PC-3 (cell line): ENCODE measurements at regions not wholly inside any gene's neighbourhood (a gene's known extent, or its start where the extent isn't known, plus 50 kb on each side); places are given as distances from the start of the nearest gene placed in this dataset.

Experiments
- ATAC-seq: fragments of 200-7000 bp; cut with Tn5 transposase; 2 replicates; pipeline ENCODE4 v1.9.1; 2020; ENCODE audit warnings: mild to moderate bottlenecking, moderate library complexity
- BruUV-seq: library from RNA; stranded (reverse); fragments of 400-500 nt; replicated peaks from 2 replicates; lab custom pipeline; 2021; lab: Mats Ljungman, UMichigan
- CTCF ChIA-PET: fragments of 300-600 bp; sonication (Branson Sonifier 250); formaldehyde crosslinking; loops from one replicate; lab custom pipeline; 2022; ENCODE audit warnings: antibody characterized with exemption; lab: Charles Lee
- POLR2A ChIA-PET: fragments of 300-600 bp; sonication (Branson Sonifier 250); formaldehyde crosslinking; loops from one replicate; lab custom pipeline; 2022; ENCODE audit warnings: antibody characterized with exemption; ENCODE audit not compliant: unreplicated experiment; lab: Charles Lee
- DNase-seq: peaks from one replicate; pipeline ENCODE4 v3.0.0-alpha.2; 2015
- H2AFZ ChIP-seq: fragments of 300-600 bp; sonication (generic); 2 replicates; pipeline ENCODE4 v1.6.0; 2016; ENCODE audit warnings: antibody characterized with exemption, low read length
- H3F3A ChIP-seq: fragments of 300-600 bp; sonication (generic); one replicate; pipeline ENCODE4 v1.6.0; 2017; ENCODE audit warnings: antibody characterized with exemption, low read length, control low read depth, mild to moderate bottlenecking; ENCODE audit not compliant: unreplicated experiment
- H3K27ac ChIP-seq: fragments of 300-600 bp; sonication (generic); 2 replicates; pipeline ENCODE4 v1.5.1; 2016; ENCODE audit warnings: mild to moderate bottlenecking, low read length
- H3K27me3 ChIP-seq: fragments of 300-600 bp; sonication (generic); 2 replicates; pipeline ENCODE4 v1.6.1; 2016; ENCODE audit warnings: low read length, mixed read lengths
- H3K36me3 ChIP-seq: fragments of 300-600 bp; sonication (generic); 2 replicates; pipeline ENCODE4 v1.6.1; 2016; ENCODE audit warnings: low read depth, mixed run types, low read length, mixed read lengths
- H3K4me1 ChIP-seq: fragments of 300-600 bp; sonication (generic); 2 replicates; pipeline ENCODE4 v1.5.1; 2016; ENCODE audit warnings: low read length; ENCODE audit not compliant: insufficient read depth
- H3K4me2 ChIP-seq: fragments of 300-600 bp; sonication (generic); 2 replicates; pipeline ENCODE4 v1.6.0; 2016; ENCODE audit warnings: low read length
- H3K4me3 ChIP-seq: fragments of 300-600 bp; sonication (generic); 2 replicates; pipeline ENCODE4 v1.5.1; 2016; ENCODE audit warnings: mild to moderate bottlenecking, low read length, mixed read lengths
- H3K79me2 ChIP-seq: fragments of 300-600 bp; sonication (generic); 2 replicates; pipeline ENCODE4 v1.6.1; 2017; ENCODE audit warnings: low read length, mixed read lengths
- H3K9ac ChIP-seq: fragments of 300-600 bp; sonication (generic); 2 replicates; pipeline ENCODE4 v1.6.0; 2016; ENCODE audit warnings: mild to moderate bottlenecking, low read length
- H3K9me2 ChIP-seq: fragments of 300-600 bp; sonication (generic); replicated peaks from 2 replicates; pipeline ENCODE4 v1.6.1; 2016; ENCODE audit warnings: mixed run types, low read length, mixed read lengths
- H3K9me3 ChIP-seq: fragments of 300-600 bp; sonication (generic); 2 replicates; pipeline ENCODE4 v1.6.1; 2016; ENCODE audit warnings: low read length, mixed read lengths
- H4K20me1 ChIP-seq: fragments of 300-600 bp; sonication (generic); 2 replicates; pipeline ENCODE4 v1.6.1; 2016; ENCODE audit warnings: low read length, mixed read lengths
- EZH2 ChIP-seq: fragments of 300-600 bp; sonication (generic); IDR thresholded peaks from one replicate; pipeline ENCODE4 v1.6.1; 2017; ENCODE audit warnings: antibody characterized with exemption, mild to moderate bottlenecking, low read length; ENCODE audit not compliant: unreplicated experiment
- EZH2phosphoT487 ChIP-seq: fragments of 300-600 bp; sonication (generic); IDR thresholded peaks from 2 replicates; pipeline ENCODE4 v1.6.1; 2018; ENCODE audit warnings: mild to moderate bottlenecking, antibody characterized with exemption, low read length, borderline replicate concordance
- intact Hi-C: fragments of 100-400 bp; cut with micrococcal nuclease; formaldehyde crosslinking; loops from 2 replicates; pipeline ENCODE4 v1.9.0; 2023
- TF ChIP-seq, protein P1 (sequence below): fragments of 300-600 bp; sonication (generic); conservative IDR thresholded peaks from 2 replicates; pipeline ENCODE4 v1.5.1; 2017; ENCODE audit warnings: antibody characterized with exemption, low read depth, mild to moderate bottlenecking, low read length

DNA sequence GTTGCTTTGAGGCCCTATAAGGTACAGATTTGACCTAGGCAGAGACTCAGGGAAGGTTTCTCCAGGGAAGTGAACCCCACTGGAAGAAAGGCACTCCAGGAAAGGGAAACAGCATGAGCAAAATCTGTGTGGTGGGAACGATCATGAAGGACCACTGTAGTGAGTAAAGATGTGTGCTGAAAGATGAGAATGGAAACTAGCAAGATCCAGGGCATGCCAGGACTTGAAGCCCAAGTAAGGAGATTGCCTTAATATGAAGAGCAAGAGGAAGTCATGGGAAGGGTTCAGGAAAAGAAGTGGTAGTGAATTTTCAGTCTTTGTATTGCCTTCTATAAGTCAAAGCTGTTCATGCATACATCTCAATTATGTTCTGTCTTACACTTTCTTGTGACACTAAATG, 55.2 kb upstream of the SLIT3 start:
- H3K4me2 ChIP-seq: no peak overlapping the region
- H2AFZ ChIP-seq: no peak overlapping the region
- H3K27me3 ChIP-seq: no peaks in the 10 kb centered on the region
- ATAC-seq (no peak), DNase-seq (no peak)
- no peak overlapping the region for H3K4me3 ChIP-seq
- H3F3A ChIP-seq: peaks cover 4% of the 10 kb centered on the region
- H3K79me2 ChIP-seq: no peaks in the 10 kb centered on the region
- no peaks in the 10 kb centered on the region for H3K9me2 ChIP-seq
- CTCF ChIA-PET: no interaction called here
- H3K36me3 ChIP-seq: no peaks in the 10 kb centered on the region
- H4K20me1 ChIP-seq: no peaks in the 10 kb centered on the region
- H3K9ac ChIP-seq: no peak overlapping the region
- peaks cover 38% of the 10 kb centered on the region for H3K4me1 ChIP-seq
- no TSS peak for BruUV-seq
- no peak for TF ChIP-seq EZH2
- TF ChIP-seq, protein P1, sequence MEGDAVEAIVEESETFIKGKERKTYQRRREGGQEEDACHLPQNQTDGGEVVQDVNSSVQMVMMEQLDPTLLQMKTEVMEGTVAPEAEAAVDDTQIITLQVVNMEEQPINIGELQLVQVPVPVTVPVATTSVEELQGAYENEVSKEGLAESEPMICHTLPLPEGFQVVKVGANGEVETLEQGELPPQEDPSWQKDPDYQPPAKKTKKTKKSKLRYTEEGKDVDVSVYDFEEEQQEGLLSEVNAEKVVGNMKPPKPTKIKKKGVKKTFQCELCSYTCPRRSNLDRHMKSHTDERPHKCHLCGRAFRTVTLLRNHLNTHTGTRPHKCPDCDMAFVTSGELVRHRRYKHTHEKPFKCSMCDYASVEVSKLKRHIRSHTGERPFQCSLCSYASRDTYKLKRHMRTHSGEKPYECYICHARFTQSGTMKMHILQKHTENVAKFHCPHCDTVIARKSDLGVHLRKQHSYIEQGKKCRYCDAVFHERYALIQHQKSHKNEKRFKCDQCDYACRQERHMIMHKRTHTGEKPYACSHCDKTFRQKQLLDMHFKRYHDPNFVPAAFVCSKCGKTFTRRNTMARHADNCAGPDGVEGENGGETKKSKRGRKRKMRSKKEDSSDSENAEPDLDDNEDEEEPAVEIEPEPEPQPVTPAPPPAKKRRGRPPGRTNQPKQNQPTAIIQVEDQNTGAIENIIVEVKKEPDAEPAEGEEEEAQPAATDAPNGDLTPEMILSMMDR: no peak
- TF ChIP-seq EZH2phosphoT487: no peak
- no peaks in the 10 kb centered on the region for H3K9me3 ChIP-seq
- intact Hi-C loops: no loop called here
- POLR2A ChIA-PET: no interaction called here
- H3K27ac ChIP-seq: no peak overlapping the region

DNA sequence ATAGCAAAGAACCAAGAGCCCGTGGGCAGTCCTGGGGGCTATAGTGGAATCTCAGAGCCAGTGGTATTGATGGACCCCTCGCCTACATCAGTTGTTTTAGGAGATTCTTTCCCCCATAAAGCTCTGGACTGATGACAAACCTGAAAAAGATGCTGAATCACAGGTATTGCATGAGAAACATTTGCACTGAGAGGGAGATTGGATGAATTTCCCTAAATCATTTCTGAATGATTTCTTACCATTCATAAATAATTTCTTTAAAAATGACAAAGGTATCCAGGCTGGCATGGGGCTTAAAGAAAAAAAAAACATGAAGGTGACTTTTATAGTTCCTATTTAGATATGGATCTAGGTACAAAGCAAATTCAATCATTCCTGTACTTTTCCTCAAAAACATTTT, 54.0 kb upstream of the SLIT3 start:
- no TSS peak for BruUV-seq
- Histone ChIP-seq H3K79me2 (no peaks in the 10 kb centered on the region), H3K36me3 (no peaks in the 10 kb centered on the region), H3F3A (peaks cover 9% of the 10 kb centered on the region), H3K27ac (peak overlapping the region; percentile 96), H3K4me3 (peak overlapping the region; percentile 38; the same call in 1 of the 2 replicates), H3K9me2 (no peaks in the 10 kb centered on the region), H3K4me2 (peak overlapping the region; percentile 77), H2AFZ (peak overlapping the region; percentile 1; the same call in 1 of the 2 replicates), H4K20me1 (no peaks in the 10 kb centered on the region), H3K4me1 (peaks cover 49% of the 10 kb centered on the region), H3K9me3 (no peaks in the 10 kb centered on the region), H3K9ac (peak overlapping the region; percentile 73), H3K27me3 (no peaks in the 10 kb centered on the region)
- TF ChIP-seq EZH2: no peak
- TF ChIP-seq EZH2phosphoT487: no peak
- TF ChIP-seq, protein P1: no peak
- intact Hi-C loops: no loop called here
- ATAC-seq: no peak
- ChIA-PET CTCF (no interaction called here), POLR2A (no interaction called here)
- DNase-seq: peak; percentile 72

DNA sequence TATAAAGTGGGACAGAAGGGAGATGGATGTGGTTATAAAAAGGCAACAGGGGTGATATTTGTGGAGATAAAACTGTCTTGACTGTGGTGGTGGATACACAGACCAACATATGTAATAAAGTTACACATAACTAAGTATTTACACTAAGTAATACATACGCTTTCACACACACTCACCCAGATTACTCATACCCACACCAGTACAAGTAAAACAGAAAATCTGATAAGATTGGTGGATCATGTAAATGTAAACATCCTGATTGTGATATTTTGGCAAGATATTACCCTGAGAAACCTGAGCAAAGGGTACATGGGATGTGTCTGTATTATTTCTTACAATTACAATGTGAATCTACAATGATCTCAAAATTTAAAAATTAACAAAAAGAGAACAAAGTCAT, 53.3 kb upstream of the SLIT3 start:
- Histone ChIP-seq H3K36me3 (no peaks in the 10 kb centered on the region), H3K4me1 (peaks cover 54% of the 10 kb centered on the region), H2AFZ (0 out of 2 replicates have a peak overlapping the region, but pooled peaks have one; percentile 1), H3K27me3 (no peaks in the 10 kb centered on the region), H3K4me3 (peak overlapping the region; percentile 38), H3K79me2 (no peaks in the 10 kb centered on the region), H3K9me3 (no peaks in the 10 kb centered on the region), H3K27ac (peak overlapping the region; percentile 96), H3K9me2 (no peaks in the 10 kb centered on the region), H3K9ac (peak overlapping the region; percentile 73), H3F3A (peaks cover 9% of the 10 kb centered on the region), H4K20me1 (no peaks in the 10 kb centered on the region), H3K4me2 (peak overlapping the region; percentile 77)
- DNase-seq: peak; percentile 94
- CTCF ChIA-PET: no interaction called here
- TF ChIP-seq EZH2phosphoT487: no peak
- TF ChIP-seq EZH2: no peak
- intact Hi-C loops: no loop called here
- no TSS peak for BruUV-seq
- peak; percentile 71 for ATAC-seq
- POLR2A ChIA-PET: no interaction called here
